Astrocyte (in vitro differentiated cells and primary cell): ENCODE measurements at regions not wholly inside any gene's neighbourhood (a gene's known extent, or its start where the extent isn't known, plus 50 kb on each side); places are given as distances from the start of the nearest gene placed in this dataset.
A peak's percentile ranks its signal among the peaks of the same experiment; 100 is the strongest.

Source experiments
- DNase-seq: peaks from one replicate; pipeline ENCODE4 v3.0.0-alpha.2; 2010; ENCODE audit warnings: low read depth
- FAIRE-seq: peaks from 2 replicates; lab custom pipeline; 2011; peaks lifted over from hg19 to GRCh38; lab: Jason Lieb, UNC
- H2AFZ ChIP-seq: 2 replicates; pipeline ENCODE4 v1.6.0; 2012; ENCODE audit warnings: low read depth, low read length, inconsistent platforms
- H3K27ac ChIP-seq: 2 replicates; pipeline ENCODE4 v1.5.1; 2011; ENCODE audit warnings: low read depth, low read length, inconsistent platforms
- H3K27me3 ChIP-seq: 2 replicates; pipeline ENCODE4 v1.6.0; 2011; ENCODE audit warnings: low read length, inconsistent platforms; ENCODE audit not compliant: insufficient read depth
- H3K36me3 ChIP-seq: 2 replicates; pipeline ENCODE4 v1.5.1; 2011; ENCODE audit warnings: low read length, inconsistent platforms; ENCODE audit not compliant: insufficient read depth
- H3K4me1 ChIP-seq: 2 replicates; pipeline ENCODE4 v1.5.1; 2011; ENCODE audit warnings: low read length, inconsistent platforms; ENCODE audit not compliant: insufficient read depth
- H3K4me2 ChIP-seq: 2 replicates; pipeline ENCODE4 v1.6.0; 2012; ENCODE audit warnings: low read length, inconsistent platforms
- H3K4me3 ChIP-seq: 2 replicates; pipeline ENCODE4 v1.5.1; 2011; ENCODE audit warnings: low read depth, mild to moderate bottlenecking, low read length, inconsistent platforms; ENCODE audit not compliant: insufficient read depth
- H3K79me2 ChIP-seq: 2 replicates; pipeline ENCODE4 v1.6.0; 2012; ENCODE audit warnings: mild to moderate bottlenecking, low read length, inconsistent platforms; ENCODE audit not compliant: insufficient read depth
- H3K9ac ChIP-seq: 2 replicates; pipeline ENCODE4 v1.6.0; 2012; ENCODE audit warnings: mild to moderate bottlenecking, low read length, inconsistent platforms
- H3K9me3 ChIP-seq: 2 replicates; pipeline ENCODE4 v1.5.1; 2012; ENCODE audit warnings: low read depth, mild to moderate bottlenecking, low read length, inconsistent platforms; ENCODE audit not compliant: insufficient read depth
- H4K20me1 ChIP-seq: 2 replicates; pipeline ENCODE4 v1.6.0; 2012; ENCODE audit warnings: low read length, inconsistent platforms; ENCODE audit not compliant: insufficient read depth
- H3K27ac Mint-ChIP-seq: one replicate; pipeline ENCODE4 v1.8.0; 2021; ENCODE audit warnings: mild to moderate bottlenecking, mixed read lengths; ENCODE audit not compliant: unreplicated experiment
- H3K27me3 Mint-ChIP-seq: one replicate; pipeline ENCODE4 v1.8.0; 2021; ENCODE audit warnings: low read depth, mixed read lengths; ENCODE audit not compliant: unreplicated experiment
- H3K36me3 Mint-ChIP-seq: one replicate; pipeline ENCODE4 v1.8.0; 2021; ENCODE audit warnings: low read depth, mixed read lengths; ENCODE audit not compliant: unreplicated experiment
- H3K4me1 Mint-ChIP-seq: one replicate; pipeline ENCODE4 v1.8.0; 2021; ENCODE audit warnings: low read depth, mixed read lengths; ENCODE audit not compliant: unreplicated experiment
- H3K4me3 Mint-ChIP-seq: one replicate; pipeline ENCODE4 v1.8.0; 2021; ENCODE audit warnings: mild to moderate bottlenecking, moderate library complexity, mixed read lengths; ENCODE audit not compliant: unreplicated experiment
- H3K9me3 Mint-ChIP-seq: one replicate; pipeline ENCODE4 v1.8.0; 2021; ENCODE audit warnings: mild to moderate bottlenecking, mixed read lengths; ENCODE audit not compliant: unreplicated experiment
- EZH2 ChIP-seq: IDR thresholded peaks from 2 replicates; pipeline ENCODE4 v1.6.1; 2012; ENCODE audit warnings: mild to moderate bottlenecking, low read length, inconsistent platforms; ENCODE audit not compliant: insufficient read depth
- TF ChIP-seq, protein P1 (sequence below): IDR thresholded peaks from 2 replicates; pipeline ENCODE4 v1.5.1; 2011; ENCODE audit warnings: low read depth, mild to moderate bottlenecking, inconsistent platforms, low read length, moderate library complexity; ENCODE audit not compliant: insufficient read depth

- H3K27ac ChIP-seq = no peak overlapping the region
- TF ChIP-seq EZH2 = no peak
- TF ChIP-seq, protein P1, sequence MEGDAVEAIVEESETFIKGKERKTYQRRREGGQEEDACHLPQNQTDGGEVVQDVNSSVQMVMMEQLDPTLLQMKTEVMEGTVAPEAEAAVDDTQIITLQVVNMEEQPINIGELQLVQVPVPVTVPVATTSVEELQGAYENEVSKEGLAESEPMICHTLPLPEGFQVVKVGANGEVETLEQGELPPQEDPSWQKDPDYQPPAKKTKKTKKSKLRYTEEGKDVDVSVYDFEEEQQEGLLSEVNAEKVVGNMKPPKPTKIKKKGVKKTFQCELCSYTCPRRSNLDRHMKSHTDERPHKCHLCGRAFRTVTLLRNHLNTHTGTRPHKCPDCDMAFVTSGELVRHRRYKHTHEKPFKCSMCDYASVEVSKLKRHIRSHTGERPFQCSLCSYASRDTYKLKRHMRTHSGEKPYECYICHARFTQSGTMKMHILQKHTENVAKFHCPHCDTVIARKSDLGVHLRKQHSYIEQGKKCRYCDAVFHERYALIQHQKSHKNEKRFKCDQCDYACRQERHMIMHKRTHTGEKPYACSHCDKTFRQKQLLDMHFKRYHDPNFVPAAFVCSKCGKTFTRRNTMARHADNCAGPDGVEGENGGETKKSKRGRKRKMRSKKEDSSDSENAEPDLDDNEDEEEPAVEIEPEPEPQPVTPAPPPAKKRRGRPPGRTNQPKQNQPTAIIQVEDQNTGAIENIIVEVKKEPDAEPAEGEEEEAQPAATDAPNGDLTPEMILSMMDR = no peak
- H3K4me1 ChIP-seq = no peaks in the 10 kb centered on the region
- no peaks in the 10 kb centered on the region for H4K20me1 ChIP-seq
- no peaks in the 10 kb centered on the region for H3K36me3 Mint-ChIP-seq
- H3K4me1 Mint-ChIP-seq = no peaks in the 10 kb centered on the region
- no peak overlapping the region for H3K4me3 Mint-ChIP-seq
- H3K27me3 ChIP-seq = no peaks in the 10 kb centered on the region
- H3K27me3 Mint-ChIP-seq = no peaks in the 10 kb centered on the region
- H3K9me3 ChIP-seq = no peaks in the 10 kb centered on the region
- H3K36me3 ChIP-seq = no peaks in the 10 kb centered on the region
- H3K79me2 ChIP-seq = no peaks in the 10 kb centered on the region
- H3K27ac Mint-ChIP-seq = no peak overlapping the region
- no peak overlapping the region for H3K4me2 ChIP-seq
- no peak overlapping the region for H3K9ac ChIP-seq
- peaks cover 1% of the 10 kb centered on the region for H3K9me3 Mint-ChIP-seq
- no peak for FAIRE-seq
- peak; percentile 18 for DNase-seq
- H3K4me3 ChIP-seq = no peak overlapping the region
- H2AFZ ChIP-seq = no peak overlapping the region
Observed at GRCh38 chr1:103469801-103470200, 55.7 kb upstream of the RNPC3 start.

GRCh38 chr1:103467100-103467499 is 58.4 kb upstream of the RNPC3 start:
- H3K27me3 Mint-ChIP-seq = no peaks in the 10 kb centered on the region
- peaks cover 1% of the 10 kb centered on the region for H3K9me3 Mint-ChIP-seq
- Histone ChIP-seq H3K4me1 (no peaks in the 10 kb centered on the region), H3K9me3 (no peaks in the 10 kb centered on the region), H3K4me2 (no peak overlapping the region), H3K9ac (no peak overlapping the region), H2AFZ (no peak overlapping the region), H4K20me1 (no peaks in the 10 kb centered on the region), H3K27me3 (no peaks in the 10 kb centered on the region), H3K4me3 (no peak overlapping the region), H3K27ac (no peak overlapping the region), H3K36me3 (no peaks in the 10 kb centered on the region), H3K79me2 (no peaks in the 10 kb centered on the region)
- no peak overlapping the region for H3K4me3 Mint-ChIP-seq
- FAIRE-seq = no peak
- H3K4me1 Mint-ChIP-seq = peaks cover 1% of the 10 kb centered on the region
- no peak overlapping the region for H3K27ac Mint-ChIP-seq
- no peaks in the 10 kb centered on the region for H3K36me3 Mint-ChIP-seq
- TF ChIP-seq, protein P1 = no peak
- no peak for TF ChIP-seq EZH2
- DNase-seq = no peak

DNA sequence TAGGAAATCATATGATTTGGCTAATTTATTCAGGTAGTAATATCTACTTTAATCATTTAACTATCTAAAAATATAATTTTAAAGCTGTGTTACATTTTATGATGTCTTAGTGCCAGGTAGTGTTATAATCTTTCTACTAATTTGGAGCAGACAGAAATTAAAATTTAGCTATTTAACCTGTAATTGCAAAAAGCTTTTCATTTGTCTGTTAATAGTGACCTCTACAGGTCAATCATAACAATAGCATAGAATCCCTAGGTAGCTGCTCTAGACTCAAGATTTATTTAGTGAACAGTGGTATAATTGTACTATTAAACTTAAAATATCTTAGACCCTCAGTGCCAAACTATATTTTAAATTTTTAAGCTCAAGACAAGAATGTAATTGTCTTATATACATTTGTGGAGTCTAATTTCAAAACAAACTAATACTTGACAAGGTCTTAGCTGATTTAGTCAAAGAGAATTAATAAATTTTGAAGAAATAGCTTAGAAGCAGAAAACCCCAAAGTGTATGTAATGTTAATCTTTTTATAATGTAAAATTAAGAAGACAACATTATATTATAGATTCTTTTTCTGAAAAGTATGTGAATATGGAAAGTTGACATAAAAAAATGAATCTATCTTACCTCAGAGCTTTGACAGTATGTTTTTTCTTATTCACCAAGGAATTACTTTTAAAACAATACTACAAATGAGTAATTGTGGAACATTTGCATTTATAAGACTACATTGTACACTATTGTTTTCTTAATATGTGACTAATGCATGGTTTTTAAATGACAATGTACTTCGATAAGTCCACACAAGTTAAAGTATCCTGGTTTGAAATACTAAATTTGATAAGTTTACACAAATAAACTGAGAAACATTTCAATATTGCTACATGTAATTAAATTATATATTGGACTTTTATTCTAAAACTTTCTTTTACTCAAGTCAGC is 64.1 kb upstream of the RNPC3 start:
- no peaks in the 10 kb centered on the region for H3K27me3 ChIP-seq
- Mint-ChIP-seq H3K4me3 (no peak overlapping the region), H3K4me1 (peaks cover 26% of the 10 kb centered on the region), H3K27ac (no peak overlapping the region), H3K36me3 (no peaks in the 10 kb centered on the region), H3K9me3 (no peaks in the 10 kb centered on the region), H3K27me3 (no peaks in the 10 kb centered on the region)
- H3K79me2 ChIP-seq = no peaks in the 10 kb centered on the region
- no peaks in the 10 kb centered on the region for H3K9me3 ChIP-seq
- H3K27ac ChIP-seq = no peak overlapping the region
- no peaks in the 10 kb centered on the region for H3K36me3 ChIP-seq
- no peak for DNase-seq
- H3K9ac ChIP-seq = no peak overlapping the region
- H3K4me1 ChIP-seq = no peaks in the 10 kb centered on the region
- H4K20me1 ChIP-seq = no peaks in the 10 kb centered on the region
- TF ChIP-seq EZH2 = no peak
- TF ChIP-seq, protein P1 = peak; percentile 54
- FAIRE-seq = peak; percentile 41
- H3K4me2 ChIP-seq = no peak overlapping the region
- no peak overlapping the region for H3K4me3 ChIP-seq
- no peak overlapping the region for H2AFZ ChIP-seq
